HG03460 (cell line): ENCODE measurements at regions not wholly inside any gene's neighbourhood (a gene's known extent, or its start where the extent isn't known, plus 50 kb on each side); places are given as distances from the start of the nearest gene placed in this dataset.
A peak's percentile ranks its signal among the peaks of the same experiment; 100 is the strongest.

Experiments used
- ATAC-seq: cut with Tn5 transposase; IDR thresholded peaks from one replicate; pipeline ENCODE4 v1.9.1; 2021; ENCODE audit not compliant: unreplicated experiment

GRCh38 chr10:108901781-108902618, 1021.3 kb downstream of the XPNPEP1 start:
- peak; percentile 1 for ATAC-seq

GRCh38 chr10:108899670-108900069, 1023.6 kb downstream of the XPNPEP1 start:
- ATAC-seq = no peak

GRCh38 chr10:108894402-108895301, 1028.7 kb downstream of the XPNPEP1 start:
- peak; percentile 78 for ATAC-seq

- ATAC-seq = no peak
These were observed 1046.2 kb downstream of the XPNPEP1 start for GRCh38 chr10:108877095-108877561.

GRCh38 chr10:108872854-108873253, 1050.5 kb downstream of the XPNPEP1 start:
- ATAC-seq = no peak

- ATAC-seq = no peak
These were observed 1054.4 kb downstream of the XPNPEP1 start for GRCh38 chr10:108868881-108869280.

GRCh38 chr10:108862676-108863350, 1060.5 kb downstream of the XPNPEP1 start:
- ATAC-seq = no peak

- no peak for ATAC-seq
These were observed 1062.0 kb downstream of the XPNPEP1 start for GRCh38 chr10:108861181-108861754.

GRCh38 chr10:108852211-108852610, 1071.1 kb downstream of the XPNPEP1 start:
- peak; percentile 75 for ATAC-seq

- peak; percentile 83 for ATAC-seq
These were observed 1073.0 kb downstream of the XPNPEP1 start for GRCh38 chr10:108850138-108850854.

GRCh38 chr10:108849688-108850087, 1073.6 kb downstream of the XPNPEP1 start:
- no peak for ATAC-seq

- ATAC-seq = no peak
These were observed 1074.1 kb downstream of the XPNPEP1 start for GRCh38 chr10:108849186-108849585.

GRCh38 chr10:108848046-108848445, 1075.3 kb downstream of the XPNPEP1 start:
- no peak for ATAC-seq

GRCh38 chr10:108840944-108841343, 1082.4 kb downstream of the XPNPEP1 start:
- no peak for ATAC-seq

GRCh38 chr10:108836362-108836761, 1086.9 kb downstream of the XPNPEP1 start:
- ATAC-seq = no peak

- ATAC-seq = no peak
These were observed 1101.3 kb downstream of the XPNPEP1 start for GRCh38 chr10:108822026-108822425.

- no peak for ATAC-seq
These were observed 1104.0 kb downstream of the XPNPEP1 start for GRCh38 chr10:108819302-108819701.

GRCh38 chr10:108817584-108817983, 1105.7 kb downstream of the XPNPEP1 start:
- no peak for ATAC-seq

- ATAC-seq = no peak
These were observed 1106.2 kb downstream of the XPNPEP1 start for GRCh38 chr10:108817135-108817534.

GRCh38 chr10:108812906-108813305, 1110.4 kb downstream of the XPNPEP1 start:
- no peak for ATAC-seq
